CD14-positive monocyte (primary cell): ENCODE measurements at regions not wholly inside any gene's neighbourhood (a gene's known extent, or its start where the extent isn't known, plus 50 kb on each side); places are given as distances from the start of the nearest gene placed in this dataset.

Source experiments
- DNase-seq, 3 donors: peaks; one replicate each; pipeline ENCODE4 v3.0.0-alpha.2; 2011 to 2022
- H2AFZ ChIP-seq: 2 replicates; pipeline ENCODE4 v1.6.0; 2012; ENCODE audit warnings: mild to moderate bottlenecking, low read depth, low read length, inconsistent platforms; ENCODE audit not compliant: insufficient read depth, poor library complexity, severe bottlenecking
- H3K27ac ChIP-seq, 2 donors: 1 replicate in 1 of 2; 2 replicates in 1 of 2; pipeline ENCODE4 v1.5.1; 2012 to 2013; ENCODE audit warnings: low read length in 2 of 2, control low read depth in 1 of 2, inconsistent platforms in 1 of 2, low read depth in 1 of 2, mild to moderate bottlenecking in 1 of 2
- H3K27me3 ChIP-seq, 2 donors: one replicate each; pipeline versions ENCODE4 v1.6.0 to v1.6.1; 2011 to 2013; ENCODE audit warnings: low read length in 2 of 2; ENCODE audit not compliant: control insufficient read depth in 2 of 2, insufficient read depth in 2 of 2
- H3K36me3 ChIP-seq, 2 donors: replicated peaks in 1 of 2; 1 replicate in 1 of 2; 2 replicates in 1 of 2; pipeline versions ENCODE4 v1.5.1 to v1.6.1; 2012 to 2013; ENCODE audit warnings: low read length in 2 of 2, control low read depth in 1 of 2, inconsistent platforms in 1 of 2, mild to moderate bottlenecking in 1 of 2; ENCODE audit not compliant: insufficient read depth in 2 of 2, control insufficient read depth in 1 of 2
- H3K4me1 ChIP-seq, 2 donors: 1 replicate in 1 of 2; 2 replicates in 1 of 2; pipeline versions ENCODE4 v1.5.1 to v1.6.1; 2012 to 2013; ENCODE audit warnings: low read length in 2 of 2, control low read depth in 1 of 2, inconsistent platforms in 1 of 2, mild to moderate bottlenecking in 1 of 2, moderate library complexity in 1 of 2; ENCODE audit not compliant: insufficient read depth in 2 of 2, control insufficient read depth in 1 of 2
- H3K4me2 ChIP-seq: replicated peaks from 2 replicates; pipeline ENCODE3; 2012; ENCODE audit warnings: low read length, moderate library complexity, mild to moderate bottlenecking; ENCODE audit not compliant: poor library complexity, severe bottlenecking; ENCODE audit errors: extremely low read depth
- H3K4me3 ChIP-seq, 3 experiments: fragments of 200-600 bp in 1 of 3; sonication (generic) in 1 of 3; replicated peaks in 1 of 3; 1 replicate in 2 of 3; 2 replicates in 1 of 3; pipeline ENCODE4 v1.5.1; 2011 to 2013; ENCODE audit warnings: low read length in 3 of 3, mild to moderate bottlenecking in 3 of 3, control low read depth in 2 of 3, low read depth in 2 of 3, inconsistent platforms in 1 of 3, moderate library complexity in 1 of 3
- H3K79me2 ChIP-seq: 2 replicates; pipeline ENCODE4 v1.6.0; 2012; ENCODE audit warnings: mild to moderate bottlenecking, control low read depth, inconsistent platforms, low read length, moderate library complexity; ENCODE audit not compliant: insufficient read depth
- H3K9ac ChIP-seq: 2 replicates; pipeline ENCODE4 v1.6.0; 2017; ENCODE audit warnings: low read length, mild to moderate bottlenecking; ENCODE audit not compliant: insufficient read depth, poor library complexity, severe bottlenecking
- H3K9me3 ChIP-seq, 2 donors: replicated peaks in 1 of 2; 1 replicate in 1 of 2; 2 replicates in 1 of 2; pipeline versions ENCODE4 v1.5.1 to v1.6.1; 2012 to 2013; ENCODE audit warnings: low read length in 2 of 2, control low read depth in 1 of 2; ENCODE audit not compliant: control insufficient read depth in 1 of 2, insufficient read depth in 1 of 2
- H4K20me1 ChIP-seq: 2 replicates; pipeline ENCODE4 v1.6.0; 2012; ENCODE audit warnings: mild to moderate bottlenecking, low read length, control low read depth, moderate library complexity; ENCODE audit not compliant: insufficient read depth
- H3K27ac Mint-ChIP-seq, 7 donors: one replicate each; pipeline ENCODE4 v1.8.0; 2020; ENCODE audit warnings: mild to moderate bottlenecking in 7 of 7, mixed read lengths in 7 of 7, moderate library complexity in 6 of 7, inconsistent platforms in 2 of 7
- H3K27me3 Mint-ChIP-seq, 3 donors: one replicate each; pipeline ENCODE4 v1.8.0; 2021 to 2022; ENCODE audit warnings: low read depth in 3 of 3, mild to moderate bottlenecking in 3 of 3, mixed read lengths in 3 of 3, moderate library complexity in 3 of 3, inconsistent platforms in 1 of 3
- H3K36me3 Mint-ChIP-seq, 2 donors: one replicate each; pipeline ENCODE4 v1.8.0; 2020; ENCODE audit warnings: mixed read lengths in 2 of 2, inconsistent platforms in 1 of 2, mild to moderate bottlenecking in 1 of 2
- H3K4me1 Mint-ChIP-seq: one replicate; pipeline ENCODE4 v1.8.0; 2020; ENCODE audit warnings: mild to moderate bottlenecking, mixed read lengths
- H3K4me3 Mint-ChIP-seq, 2 donors: one replicate each; pipeline ENCODE4 v1.8.0; 2020; ENCODE audit warnings: mild to moderate bottlenecking in 2 of 2, mixed read lengths in 2 of 2, moderate library complexity in 1 of 2
- H3K9me3 Mint-ChIP-seq, 7 donors: one replicate each; pipeline ENCODE4 v1.8.0; 2020 to 2022; ENCODE audit warnings: mixed read lengths in 7 of 7, mild to moderate bottlenecking in 6 of 7, moderate library complexity in 6 of 7, inconsistent platforms in 2 of 7
- CTCF ChIP-seq: fragments of 200-600 bp; IDR thresholded peaks from one replicate; pipeline ENCODE4 v1.8.0; 2022; ENCODE audit warnings: antibody characterized with exemption, mild to moderate bottlenecking
- WGBS: methylation state at CpG from one replicate; pipeline ENCODE4 v1.1.5; 2013; ENCODE audit warnings: missing lambda C conversion rate; ENCODE audit not compliant: insufficient coverage; 5-methylcytosine and 5-hydroxymethylcytosine counted together
- intact Hi-C, 2 donors: fragments of 100-400 bp; cut with micrococcal nuclease; formaldehyde crosslinking; loops; one replicate each; pipeline versions ENCODE4 v1.15.0 to v1.15.1; 2023

GRCh38 chr14:76322594-76323220, 53.2 kb upstream of the ESRRB start:
- no peak for TF ChIP-seq CTCF
- no peaks in the 10 kb centered on the region for H3K9me3 Mint-ChIP-seq
- DNase-seq = no peak
- H3K27me3 Mint-ChIP-seq = peaks cover 7 to 11% (median 10%) of the 10 kb centered on the region in 3 donors
- no peaks in the 10 kb centered on the region for H3K9me3 ChIP-seq
- H3K27me3 ChIP-seq = no peaks in the 10 kb centered on the region
- H3K4me2 ChIP-seq = no peak overlapping the region
- no peaks in the 10 kb centered on the region for H4K20me1 ChIP-seq
- H3K4me1 ChIP-seq = no peaks in the 10 kb centered on the region
- no peak overlapping the region for H3K27ac Mint-ChIP-seq
- no peak overlapping the region for H3K27ac ChIP-seq
- no peak overlapping the region for H3K9ac ChIP-seq
- H3K4me1 Mint-ChIP-seq = no peaks in the 10 kb centered on the region
- no peak overlapping the region for H2AFZ ChIP-seq
- H3K36me3 Mint-ChIP-seq = no peaks in the 10 kb centered on the region
- no peaks in the 10 kb centered on the region for H3K36me3 ChIP-seq
- no peak overlapping the region for H3K4me3 Mint-ChIP-seq
- no peaks in the 10 kb centered on the region for H3K79me2 ChIP-seq
- 91% methylated on average over 7 of the region's 12 CpGs for WGBS
- H3K4me3 ChIP-seq = no peak overlapping the region
- intact Hi-C loops = no loop called here

- intact Hi-C loops = no loop called here
- H3K79me2 ChIP-seq = no peaks in the 10 kb centered on the region
Observed at GRCh38 chr14:76323331-76324050, 52.4 kb upstream of the ESRRB start.

More at GRCh38 chr14:76323331-76324050, 52.4 kb upstream of the ESRRB start:
- Mint-ChIP-seq H3K27me3 (peaks cover 12 to 19% (median 16%) of the 10 kb centered on the region in 3 donors), H3K4me3 (no peak overlapping the region), H3K36me3 (no peaks in the 10 kb centered on the region), H3K9me3 (no peaks in the 10 kb centered on the region), H3K27ac (no peak overlapping the region), H3K4me1 (no peaks in the 10 kb centered on the region)
- H2AFZ ChIP-seq = no peak overlapping the region
- TF ChIP-seq CTCF = no peak
- no peaks in the 10 kb centered on the region for H3K36me3 ChIP-seq
- H3K27me3 ChIP-seq = peaks cover 0 to 1% of the 10 kb centered on the region in 2 donors
- DNase-seq = no peak
- no peak overlapping the region for H3K9ac ChIP-seq
- H4K20me1 ChIP-seq = no peaks in the 10 kb centered on the region
- no peak overlapping the region for H3K4me2 ChIP-seq
- no peaks in the 10 kb centered on the region for H3K9me3 ChIP-seq
- no peak overlapping the region for H3K4me3 ChIP-seq
- 79% methylated on average over 6 of the region's 6 CpGs for WGBS
- no peak overlapping the region for H3K27ac ChIP-seq
- H3K4me1 ChIP-seq = no peaks in the 10 kb centered on the region
